Activated CD4-positive, alpha-beta T cell treated with anti-CD3 and anti-CD28 coated beads, Interleukin-2, amount 50 U/mL, for 24 hours (primary cell): ENCODE measurements at regions not wholly inside any gene's neighbourhood (a gene's known extent, or its start where the extent isn't known, plus 50 kb on each side); places are given as distances from the start of the nearest gene placed in this dataset.

Experiments used
- DNase-seq, 2 donors: peaks; one replicate each; pipeline ENCODE4 v3.0.0-alpha.2; 2020; ENCODE audit warnings: low read depth in 1 of 2, low spot score in 1 of 2

DNA sequence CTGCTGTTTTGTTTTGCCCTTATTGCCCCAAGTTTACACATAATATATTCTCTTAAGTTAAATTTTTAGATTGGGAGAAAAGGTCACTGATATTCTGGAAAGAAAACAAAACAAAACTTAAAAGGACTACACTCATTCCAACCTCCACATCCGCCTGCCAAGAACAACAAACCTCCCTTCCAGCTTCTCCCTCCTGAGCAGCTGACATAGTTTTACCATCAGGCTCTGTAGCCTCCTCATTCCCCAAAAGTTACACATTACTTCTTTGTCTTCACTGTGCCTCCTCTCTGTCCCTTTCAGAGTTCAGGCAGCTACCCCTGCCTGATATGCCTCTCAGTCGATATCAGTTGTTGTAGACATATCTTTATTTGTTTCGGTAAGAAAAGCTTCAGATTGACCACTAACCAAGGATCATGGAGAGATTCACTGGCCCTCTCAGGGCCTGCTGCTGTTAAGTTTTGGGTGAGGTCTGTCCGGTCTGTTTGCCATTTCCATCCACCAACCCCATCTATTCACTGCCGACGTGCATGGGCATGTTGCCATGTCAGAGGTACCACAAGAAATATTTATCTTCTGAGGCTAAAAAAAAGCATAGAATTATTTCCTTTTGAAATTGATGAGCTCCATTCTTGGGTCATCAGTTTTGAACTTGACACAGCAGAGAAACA lies 164.1 kb downstream of the GASK1B start:
- no peak for DNase-seq

DNA sequence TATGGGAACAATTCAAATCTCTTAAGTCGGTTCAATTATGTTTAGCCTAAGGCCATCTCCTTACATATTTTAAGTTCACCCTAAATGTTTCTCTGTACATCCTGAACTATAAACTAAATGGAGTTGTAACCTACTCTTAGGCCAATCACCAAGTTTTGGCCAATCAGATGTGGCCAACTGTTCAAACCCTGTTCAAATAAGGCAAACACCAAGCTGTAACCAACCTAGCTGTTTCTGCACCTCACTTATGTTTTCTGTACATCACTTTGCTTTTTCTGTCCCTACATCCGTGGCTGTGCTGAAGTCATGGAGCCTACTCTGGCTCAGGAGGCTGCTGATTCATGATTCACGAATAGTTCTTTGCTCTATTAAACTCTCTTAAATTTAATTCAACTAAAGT lies 165.3 kb downstream of the GASK1B start:
- DNase-seq, result no peak

DNA sequence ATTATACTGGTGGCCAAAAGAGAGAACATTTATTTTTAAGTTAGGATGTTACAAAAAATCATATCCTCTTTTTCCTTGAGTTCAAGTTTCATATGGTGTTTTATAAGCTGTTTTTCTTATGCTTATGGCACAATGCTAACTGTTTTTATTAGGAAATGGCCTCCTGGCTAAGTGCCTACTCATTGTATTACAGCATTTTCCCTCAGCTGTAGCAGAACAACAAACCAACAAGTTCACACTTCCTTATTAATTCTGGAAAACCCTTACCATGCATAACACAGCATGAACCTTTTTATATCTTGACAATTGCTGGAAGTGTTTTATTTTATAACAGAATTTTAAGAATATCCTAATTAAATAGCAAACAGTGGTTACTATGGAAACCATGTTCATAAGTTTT lies 165.8 kb downstream of the GASK1B start:
- no peak for DNase-seq

DNA sequence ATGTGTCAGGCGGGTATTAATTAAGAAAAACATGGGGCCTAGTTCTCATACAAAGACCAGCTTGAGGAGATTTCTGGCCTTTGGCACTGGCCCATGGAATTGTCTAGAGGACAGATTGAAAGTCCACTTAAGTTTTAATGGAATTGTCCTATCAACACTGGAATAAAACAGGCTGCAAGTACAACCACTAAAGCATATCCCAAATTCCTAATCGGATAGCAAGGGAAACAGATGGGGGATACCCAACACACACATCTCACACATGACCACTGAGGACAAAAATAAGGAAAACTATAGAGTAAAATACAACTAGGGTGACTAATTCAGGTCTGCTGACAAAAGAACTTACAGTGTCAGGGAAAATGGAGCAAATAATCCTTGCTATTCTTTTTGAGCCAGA lies 167.8 kb downstream of the GASK1B start:
- no peak for DNase-seq

- no peak for DNase-seq
These were observed 168.7 kb downstream of the GASK1B start for GRCh38 chr4:158004101-158004500.

DNA sequence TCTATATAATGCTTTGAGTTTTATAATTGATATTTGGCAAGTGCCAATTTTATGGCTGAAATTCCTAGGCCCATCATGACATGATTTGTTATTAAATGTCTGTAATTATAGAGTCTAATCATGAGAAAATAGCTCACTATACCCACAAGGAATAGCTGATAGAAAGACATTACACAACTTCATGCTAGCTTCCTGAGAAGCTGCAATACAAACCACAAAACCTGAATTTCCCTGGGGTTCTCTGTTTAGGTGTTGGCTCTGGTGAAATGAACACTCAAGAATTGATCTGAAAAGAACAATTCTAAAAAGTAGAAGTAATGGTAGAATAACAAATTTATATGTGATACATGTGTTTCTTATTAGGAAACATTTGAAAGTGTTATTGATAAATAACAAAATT lies 169.6 kb downstream of the GASK1B start:
- no peak for DNase-seq

GRCh38 chr4:158002173-158002572 lies 170.7 kb downstream of the GASK1B start:
- no peak for DNase-seq

GRCh38 chr4:158001756-158002155 lies 171.1 kb downstream of the GASK1B start:
- DNase-seq, result no peak

DNA sequence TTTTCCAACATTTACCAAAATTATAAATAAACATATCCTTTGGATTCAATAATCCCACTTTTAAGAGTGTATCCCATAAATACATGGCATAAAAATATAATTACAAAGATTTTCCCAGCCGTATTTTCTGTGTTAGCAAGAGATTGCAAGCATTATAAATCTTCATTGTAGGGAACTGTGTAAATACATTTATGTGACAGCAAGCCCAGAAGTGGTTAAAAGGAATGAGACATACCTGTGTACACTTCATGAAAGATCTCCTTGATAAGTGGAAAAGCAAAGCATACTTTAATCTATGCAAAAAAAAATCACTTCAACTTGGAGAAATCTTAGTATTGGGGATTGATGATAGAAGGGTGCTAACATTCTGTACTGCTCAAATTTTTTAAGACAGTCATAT lies 173.1 kb downstream of the GASK1B start:
- no peak for DNase-seq

- DNase-seq, result no peak
These were observed 175.5 kb downstream of the GASK1B start for GRCh38 chr4:157997296-157997695.

DNA sequence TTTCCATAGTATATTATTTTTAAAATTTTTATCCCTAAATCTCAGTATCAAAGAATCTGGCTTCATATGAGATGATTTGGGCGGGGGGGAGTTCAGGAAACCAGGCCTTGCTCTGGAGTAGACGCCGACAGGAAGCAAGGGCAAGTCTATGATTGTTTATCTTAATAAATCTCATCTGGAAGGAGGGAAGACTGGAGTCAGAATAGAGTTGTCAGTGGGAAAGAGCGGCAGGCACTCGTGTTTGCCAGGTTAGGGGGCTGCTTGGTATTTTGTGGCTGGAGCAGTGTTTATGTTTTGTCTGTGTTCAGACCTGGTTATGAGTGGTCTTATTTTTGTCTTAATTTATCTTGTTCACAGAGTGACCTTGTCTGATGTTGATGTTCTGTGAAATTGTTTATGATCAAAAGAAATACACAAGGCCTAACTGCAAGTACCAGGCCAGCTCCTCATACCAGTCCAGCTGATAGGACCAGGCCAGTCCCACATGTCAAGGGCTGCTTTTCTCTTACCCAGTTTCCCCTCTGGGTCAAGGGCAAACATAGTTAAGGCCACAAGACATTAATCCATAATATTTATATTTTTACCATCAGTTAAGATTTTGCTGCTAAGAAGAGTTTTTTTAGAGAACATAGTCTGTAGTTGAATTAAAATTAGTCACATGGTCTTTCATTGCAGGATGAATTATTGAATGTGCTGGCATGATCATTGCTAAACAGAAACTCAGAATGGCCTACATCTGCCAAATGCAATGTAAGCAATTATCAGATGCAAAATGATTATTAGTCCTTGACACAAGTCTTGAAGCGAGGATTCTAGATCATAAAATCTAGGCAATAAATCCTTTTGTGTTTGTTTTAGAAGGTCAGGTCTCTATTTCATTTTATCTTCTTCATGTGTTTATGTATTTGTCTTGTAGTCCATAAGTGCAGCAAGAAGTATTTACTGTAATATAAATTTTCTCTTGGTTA lies 176.5 kb downstream of the GASK1B start:
- no peak for DNase-seq

DNA sequence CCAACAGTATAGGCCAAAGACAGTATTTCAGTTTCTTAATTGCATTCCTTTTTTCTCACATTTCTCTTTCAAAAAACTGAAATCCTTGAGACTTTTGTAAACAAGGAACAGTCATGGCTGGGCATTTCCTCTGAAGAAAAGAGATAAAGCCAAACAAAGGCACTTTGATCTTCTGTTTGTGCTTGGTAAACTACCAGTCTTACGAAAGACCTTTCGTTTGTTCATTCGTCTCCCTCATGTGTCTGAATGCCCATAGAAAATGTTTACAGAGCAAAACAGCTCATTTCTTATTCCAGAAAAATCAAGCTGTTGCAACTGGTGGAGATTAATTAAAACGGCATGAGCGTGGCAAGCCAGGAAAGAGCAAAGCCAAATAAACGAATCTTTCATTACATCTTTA lies 178.0 kb downstream of the GASK1B start:
- no peak for DNase-seq

GRCh38 chr4:157992948-157993839 lies 179.6 kb downstream of the GASK1B start:
- DNase-seq, result no peak

- peak in 1 of 2 donors; percentile 24 for DNase-seq
These were observed 180.7 kb downstream of the GASK1B start for GRCh38 chr4:157992038-157992705.

- DNase-seq, result no peak
These were observed 184.2 kb downstream of the GASK1B start for GRCh38 chr4:157988641-157989040.

DNA sequence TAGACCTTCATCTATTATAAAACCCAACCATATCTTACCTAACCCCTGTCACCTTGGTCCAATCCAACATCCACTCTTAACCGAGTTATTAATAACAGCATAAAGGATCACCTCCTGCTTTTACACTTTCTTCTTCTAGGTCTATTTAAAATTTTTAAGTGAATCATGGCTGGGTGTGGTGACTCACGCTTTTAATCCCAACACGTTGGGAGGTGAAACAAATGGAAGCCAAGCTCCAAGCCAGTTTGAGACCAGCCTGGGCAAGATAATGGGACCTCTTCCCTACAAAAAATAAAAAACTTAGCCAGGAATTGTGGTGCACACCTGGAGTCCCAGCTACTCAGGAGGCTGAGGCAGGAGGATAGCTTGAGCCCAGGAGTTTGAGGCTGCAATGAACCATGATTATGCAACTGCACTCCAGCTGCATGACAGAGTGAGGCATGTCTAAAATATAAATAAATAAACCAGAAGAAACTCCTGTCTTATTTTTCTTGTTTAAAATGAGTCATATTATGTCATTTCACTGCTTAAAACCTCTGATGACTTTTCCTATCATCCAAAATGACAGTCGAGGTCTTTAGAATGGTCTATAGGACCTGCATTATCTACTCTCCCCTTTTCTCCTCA lies 188.4 kb downstream of the GASK1B start:
- DNase-seq, result no peak

GRCh38 chr4:157983300-157983699 lies 189.5 kb downstream of the GASK1B start:
- DNase-seq, result no peak

- DNase-seq, result no peak
These were observed 192.7 kb downstream of the GASK1B start for GRCh38 chr4:157980158-157980557.

DNA sequence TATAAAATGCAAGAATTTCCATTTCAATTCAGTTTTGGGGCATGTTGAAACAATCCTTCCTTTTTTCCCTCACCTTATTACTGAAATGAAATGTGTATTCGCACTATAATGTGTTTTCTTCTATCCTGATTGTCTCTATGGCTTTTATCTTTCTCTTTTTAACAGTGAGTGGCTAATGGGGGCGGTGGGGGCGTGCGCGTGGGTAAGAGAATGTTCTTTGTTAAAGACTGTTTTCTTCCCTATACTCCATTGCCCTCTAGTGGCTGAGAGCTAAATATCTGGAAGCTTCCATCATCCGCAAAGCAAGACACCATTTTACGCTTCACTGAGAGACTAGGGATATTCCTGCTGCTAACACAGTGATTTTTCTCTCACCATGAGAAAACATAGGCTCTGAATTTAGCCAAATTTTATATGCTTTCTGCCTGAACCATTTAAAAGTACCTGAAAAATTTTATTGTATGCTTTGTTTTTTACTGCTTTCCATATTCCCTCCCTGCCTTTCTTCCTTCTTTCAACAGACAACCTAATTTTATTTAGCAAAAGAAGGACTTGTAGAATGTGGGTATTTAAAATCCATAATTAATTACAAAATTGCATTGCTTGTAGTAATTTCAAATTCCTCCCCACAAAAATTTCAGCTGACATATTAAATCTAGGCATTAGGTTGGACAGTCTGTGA lies 194.0 kb downstream of the GASK1B start:
- peak in 1 of 2 donors; percentile 8 for DNase-seq

- no peak for DNase-seq
These were observed 195.7 kb downstream of the GASK1B start for GRCh38 chr4:157977086-157977485.
